Activated CD4-positive, alpha-beta T cell treated with anti-CD3 and anti-CD28 coated beads, Interleukin-2, amount 10 ng/mL, durations not matched to agents 24 days and 14 days (primary cell): ENCODE measurements at regions not wholly inside any gene's neighbourhood (a gene's known extent, or its start where the extent isn't known, plus 50 kb on each side); places are given as distances from the start of the nearest gene placed in this dataset.

Experiments used
- DNase-seq: peaks from one replicate; pipeline ENCODE4 v3.0.0; 2022
- H3K27ac Mint-ChIP-seq: one replicate; pipeline ENCODE4 v1.8.0; 2022; ENCODE audit warnings: mild to moderate bottlenecking, mixed read lengths
- H3K27me3 Mint-ChIP-seq: one replicate; pipeline ENCODE4 v1.8.0; 2022; ENCODE audit warnings: mixed read lengths
- H3K36me3 Mint-ChIP-seq: one replicate; pipeline ENCODE4 v1.8.0; 2022; ENCODE audit warnings: low read depth, mild to moderate bottlenecking, mixed read lengths
- H3K4me1 Mint-ChIP-seq: one replicate; pipeline ENCODE4 v1.8.0; 2021; ENCODE audit warnings: mixed read lengths
- H3K4me3 Mint-ChIP-seq: one replicate; pipeline ENCODE4 v1.8.0; 2022; ENCODE audit warnings: mild to moderate bottlenecking, moderate library complexity, mixed read lengths
- H3K9me3 Mint-ChIP-seq: one replicate; pipeline ENCODE4 v1.8.0; 2021; ENCODE audit warnings: mixed read lengths
- intact Hi-C: fragments of 100-400 bp; cut with micrococcal nuclease; formaldehyde crosslinking; loops from one replicate; pipeline ENCODE4 v1.15.1; 2023

DNA sequence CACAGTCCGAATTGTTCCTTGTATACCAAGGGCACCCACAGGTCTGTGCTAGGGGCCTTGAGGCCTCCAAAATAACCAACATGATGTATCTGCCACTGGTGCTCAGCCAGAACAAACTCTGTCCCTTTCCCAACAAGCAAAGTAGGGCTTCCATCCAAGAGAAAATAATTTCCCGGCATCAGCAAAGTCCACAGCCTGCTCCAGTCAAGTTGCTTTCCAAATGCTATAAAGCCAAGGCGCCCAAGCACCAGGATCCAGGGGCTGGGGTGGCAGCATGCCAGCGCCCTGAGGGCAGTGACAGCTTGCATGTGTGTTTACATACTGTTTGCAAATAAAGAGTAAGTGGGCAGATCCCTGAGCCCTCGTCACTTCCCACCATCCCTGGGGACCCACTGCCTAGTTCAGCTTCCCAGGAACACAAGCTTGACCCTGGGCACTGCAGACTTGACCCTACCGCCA, 155.9 kb downstream of the ERCC6L2 start:
- Mint-ChIP-seq H3K9me3 (peaks cover 10% of the 10 kb centered on the region), H3K4me3 (no peak overlapping the region), H3K36me3 (peaks cover 2% of the 10 kb centered on the region), H3K4me1 (peaks cover 16% of the 10 kb centered on the region), H3K27me3 (peaks cover 19% of the 10 kb centered on the region), H3K27ac (no peak overlapping the region)
- intact Hi-C loops, result no loop called here
- no peak for DNase-seq

DNA sequence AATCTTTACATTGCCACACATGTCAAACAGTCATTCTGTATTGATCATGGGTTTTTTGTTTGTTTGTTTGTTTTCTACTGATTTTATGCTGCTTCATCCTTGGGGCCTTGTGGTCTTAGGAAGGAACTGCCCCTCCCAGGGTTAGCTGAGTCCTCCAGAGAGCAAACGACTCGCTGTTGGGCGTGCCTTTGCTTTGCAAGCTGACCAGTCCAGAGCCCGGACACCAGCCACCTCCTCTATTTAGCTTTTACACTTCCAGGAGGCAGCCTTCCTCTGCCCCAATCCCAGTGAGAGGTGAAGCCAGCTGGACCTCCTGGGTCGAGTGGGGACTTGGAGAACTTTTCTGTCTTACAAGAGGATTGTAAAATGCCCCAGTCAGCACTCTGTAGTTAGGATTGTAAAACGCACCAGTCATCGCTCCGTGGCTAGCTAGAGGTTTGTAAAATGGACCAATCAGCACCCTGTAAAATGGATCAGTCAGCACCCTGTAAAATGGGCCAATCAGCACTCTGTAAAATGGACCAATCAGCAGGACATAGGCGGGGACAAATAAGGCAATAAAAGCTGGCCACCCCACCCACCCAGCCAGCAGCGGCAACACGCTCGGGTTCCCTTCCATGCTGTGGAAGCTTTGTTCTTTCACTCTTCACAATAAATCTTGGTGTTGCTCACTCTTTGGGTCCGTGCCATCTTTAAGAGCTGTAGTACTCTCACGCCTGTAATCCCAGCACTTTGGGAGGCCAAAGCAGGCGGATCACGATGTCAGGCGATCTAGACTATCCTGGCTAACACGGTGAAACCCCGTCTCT, 154.4 kb downstream of the ERCC6L2 start:
- H3K27me3 Mint-ChIP-seq, result peaks cover 19% of the 10 kb centered on the region
- intact Hi-C loops, result no loop called here

DNA sequence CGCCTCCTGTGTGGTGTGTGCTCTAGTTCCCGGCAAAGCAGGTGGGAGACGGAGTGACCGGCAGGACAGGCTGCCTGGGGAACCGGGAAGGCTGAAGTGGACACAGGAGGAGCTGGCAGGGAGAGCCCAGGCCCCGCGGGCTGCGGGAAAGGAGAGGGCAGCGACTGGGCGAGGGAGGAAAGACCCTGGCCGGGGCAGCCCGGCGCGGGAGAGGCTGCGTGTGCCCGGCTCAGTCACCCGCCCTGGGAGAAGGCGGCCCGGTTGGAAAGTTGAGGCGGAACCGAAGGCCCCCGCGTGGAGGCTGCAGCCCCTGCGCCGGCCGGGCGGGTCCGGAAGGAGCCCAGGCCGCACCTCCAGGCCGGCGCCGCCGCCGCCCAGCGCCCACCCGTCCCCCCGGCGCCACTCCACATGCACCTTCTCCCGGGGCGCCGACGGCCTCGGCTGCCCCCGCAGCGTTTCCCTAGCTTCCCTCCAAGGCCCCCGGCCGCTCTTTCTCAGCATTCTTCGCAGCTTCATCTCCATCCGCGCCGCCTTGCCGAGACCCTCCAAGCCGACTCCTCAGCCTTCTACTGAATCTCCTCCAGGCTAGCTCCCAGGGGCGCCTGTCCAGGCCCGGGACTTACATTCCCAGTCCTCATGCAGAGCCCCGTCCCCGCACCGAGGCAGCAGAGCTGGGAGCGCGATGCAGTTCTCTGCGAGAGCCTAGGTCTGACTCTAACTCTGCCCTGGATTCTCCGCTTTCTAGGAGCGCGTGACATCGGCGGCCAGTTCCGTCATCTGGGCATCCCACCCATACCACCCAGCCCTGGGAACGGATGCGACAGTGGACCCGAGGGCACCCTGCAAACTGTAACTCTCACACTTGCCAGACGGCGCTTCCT, 152.0 kb downstream of the ERCC6L2 start:
- Mint-ChIP-seq H3K9me3 (no peaks in the 10 kb centered on the region), H3K36me3 (peaks cover 2% of the 10 kb centered on the region), H3K27me3 (peaks cover 27% of the 10 kb centered on the region), H3K4me3 (peak overlapping the region; percentile 66), H3K4me1 (peaks cover 42% of the 10 kb centered on the region), H3K27ac (no peak overlapping the region)
- no peak for DNase-seq
- intact Hi-C loops, result no loop called here

More for the DNA sequence above, 154.4 kb downstream of the ERCC6L2 start:
- Mint-ChIP-seq H3K36me3 (peaks cover 2% of the 10 kb centered on the region), H3K4me3 (no peak overlapping the region), H3K4me1 (peaks cover 23% of the 10 kb centered on the region), H3K27ac (no peak overlapping the region), H3K9me3 (no peaks in the 10 kb centered on the region)
- DNase-seq, result no peak

DNA sequence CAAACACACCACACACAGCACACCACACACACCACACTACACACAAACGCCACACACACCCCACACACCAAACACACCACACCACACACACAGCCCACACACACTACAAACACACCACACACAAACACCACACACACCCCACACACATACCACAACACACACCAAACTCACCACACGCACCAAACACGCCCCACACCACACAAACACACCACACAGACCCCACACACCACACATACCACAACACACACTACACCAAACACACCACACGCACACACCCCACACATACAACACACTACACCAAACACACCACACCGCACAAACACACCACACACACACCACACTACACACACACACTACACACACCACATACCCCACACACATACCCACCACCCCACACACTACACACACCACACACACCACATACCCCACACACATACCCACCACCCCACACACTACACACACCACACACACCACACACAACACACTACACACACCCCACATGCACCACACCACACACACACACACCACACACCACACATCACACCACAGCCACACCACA, 151.2 kb downstream of the ERCC6L2 start:
- Mint-ChIP-seq H3K27me3 (peaks cover 31% of the 10 kb centered on the region), H3K36me3 (peaks cover 2% of the 10 kb centered on the region), H3K27ac (peak overlapping the region; percentile 1), H3K4me1 (peaks cover 45% of the 10 kb centered on the region), H3K9me3 (no peaks in the 10 kb centered on the region), H3K4me3 (peak overlapping the region; percentile 30)
- no peak for DNase-seq
- intact Hi-C loops, result no loop called here

DNA sequence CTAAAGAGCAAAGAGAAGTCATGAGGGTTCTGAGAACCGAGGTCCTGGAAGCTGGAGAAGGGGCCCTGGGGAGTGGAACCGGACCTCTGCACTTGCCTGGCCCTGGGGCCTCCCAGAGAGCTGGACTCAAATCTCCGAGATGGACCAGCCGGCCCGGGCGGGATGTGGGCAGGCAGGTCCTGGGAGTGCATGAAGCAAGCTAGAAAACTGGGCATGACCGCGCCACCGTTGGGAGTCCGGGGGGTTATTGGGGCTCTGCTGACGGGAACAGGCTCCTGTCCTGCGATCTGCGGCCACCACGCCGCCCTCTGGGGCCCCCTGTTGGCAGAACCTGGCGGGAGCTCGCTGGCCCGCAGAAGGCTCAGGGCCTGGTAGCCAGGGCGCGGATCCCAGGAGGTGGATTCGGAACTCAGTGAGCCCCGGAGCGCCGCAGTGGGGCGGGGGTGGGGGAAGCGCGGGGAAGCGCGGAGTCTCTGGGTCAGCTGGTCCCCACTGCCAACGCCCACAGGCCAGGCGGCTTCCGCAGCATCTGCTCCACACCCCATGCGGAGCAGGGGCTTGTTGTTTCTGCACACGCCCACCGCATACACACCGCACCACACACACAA, 150.6 kb downstream of the ERCC6L2 start:
- peaks cover 2% of the 10 kb centered on the region for H3K36me3 Mint-ChIP-seq
- H3K4me1 Mint-ChIP-seq, result peaks cover 46% of the 10 kb centered on the region
- peak; percentile 67 for DNase-seq
- H3K4me3 Mint-ChIP-seq, result no peak overlapping the region
- H3K27me3 Mint-ChIP-seq, result peaks cover 31% of the 10 kb centered on the region
- no peaks in the 10 kb centered on the region for H3K9me3 Mint-ChIP-seq
- no peak overlapping the region for H3K27ac Mint-ChIP-seq
- intact Hi-C loops, result no loop called here

DNA sequence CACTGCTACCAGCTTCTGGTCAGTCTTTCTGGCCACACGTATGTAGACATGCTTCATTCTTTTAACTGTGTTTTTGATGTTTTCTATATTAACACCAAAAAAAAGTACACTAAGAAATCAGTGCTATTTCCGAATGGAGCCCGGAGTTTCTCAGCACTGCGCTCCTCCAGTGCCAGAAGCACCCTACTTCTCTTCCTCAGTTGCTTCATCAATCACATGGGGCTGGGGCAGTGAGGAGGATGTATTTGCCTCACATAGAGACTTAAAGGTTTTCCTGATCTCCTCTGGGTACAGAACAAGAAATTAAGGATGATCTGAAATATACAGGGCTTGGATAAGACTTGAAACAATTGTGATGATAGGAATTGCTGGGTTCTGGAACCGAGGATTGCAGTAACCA, 148.0 kb downstream of the ERCC6L2 start:
- H3K9me3 Mint-ChIP-seq, result no peaks in the 10 kb centered on the region
- DNase-seq, result no peak
- peak overlapping the region; percentile 3 for H3K4me3 Mint-ChIP-seq
- H3K27me3 Mint-ChIP-seq, result peaks cover 24% of the 10 kb centered on the region
- H3K36me3 Mint-ChIP-seq, result peaks cover 5% of the 10 kb centered on the region
- H3K27ac Mint-ChIP-seq, result peak overlapping the region; percentile 15
- peaks cover 64% of the 10 kb centered on the region for H3K4me1 Mint-ChIP-seq
- intact Hi-C loops, result no loop called here

DNA sequence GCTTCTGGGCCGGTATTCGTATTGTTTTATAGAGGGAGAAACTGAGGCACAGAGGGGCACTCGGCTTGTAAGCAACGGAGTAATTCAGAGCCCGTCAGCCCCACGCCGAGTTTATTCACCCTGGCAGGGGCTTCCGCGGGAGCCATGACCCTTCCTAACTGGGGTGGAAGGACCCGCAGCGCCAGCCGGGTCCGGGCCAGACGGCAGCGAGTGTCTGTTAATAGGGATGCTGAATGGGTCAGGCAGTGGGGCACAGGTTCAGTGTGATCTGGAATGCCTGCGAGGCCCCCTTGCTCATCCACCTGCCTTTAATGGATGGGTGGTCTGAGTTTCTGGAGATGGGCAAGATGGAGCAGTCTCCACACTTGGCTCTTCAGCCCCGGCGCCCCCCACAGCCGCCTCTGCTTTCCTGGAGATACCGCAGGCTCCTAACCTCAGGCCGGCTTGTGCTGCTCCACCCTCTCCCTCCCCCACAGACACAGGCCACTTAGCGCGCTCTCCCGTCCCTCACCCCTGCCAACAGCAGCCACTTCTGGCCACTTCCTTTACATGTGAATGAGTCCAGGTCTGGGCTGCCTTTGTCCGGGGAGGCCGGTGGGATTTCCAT, 147.1 kb downstream of the ERCC6L2 start:
- H3K36me3 Mint-ChIP-seq, result peaks cover 6% of the 10 kb centered on the region
- DNase-seq, result peak; percentile 82
- peaks cover 4% of the 10 kb centered on the region for H3K9me3 Mint-ChIP-seq
- H3K4me1 Mint-ChIP-seq, result peaks cover 66% of the 10 kb centered on the region
- intact Hi-C loops, result no loop called here
- H3K27me3 Mint-ChIP-seq, result peaks cover 16% of the 10 kb centered on the region
- peak overlapping the region; percentile 91 for H3K27ac Mint-ChIP-seq
- H3K4me3 Mint-ChIP-seq, result peak overlapping the region; percentile 86

DNA sequence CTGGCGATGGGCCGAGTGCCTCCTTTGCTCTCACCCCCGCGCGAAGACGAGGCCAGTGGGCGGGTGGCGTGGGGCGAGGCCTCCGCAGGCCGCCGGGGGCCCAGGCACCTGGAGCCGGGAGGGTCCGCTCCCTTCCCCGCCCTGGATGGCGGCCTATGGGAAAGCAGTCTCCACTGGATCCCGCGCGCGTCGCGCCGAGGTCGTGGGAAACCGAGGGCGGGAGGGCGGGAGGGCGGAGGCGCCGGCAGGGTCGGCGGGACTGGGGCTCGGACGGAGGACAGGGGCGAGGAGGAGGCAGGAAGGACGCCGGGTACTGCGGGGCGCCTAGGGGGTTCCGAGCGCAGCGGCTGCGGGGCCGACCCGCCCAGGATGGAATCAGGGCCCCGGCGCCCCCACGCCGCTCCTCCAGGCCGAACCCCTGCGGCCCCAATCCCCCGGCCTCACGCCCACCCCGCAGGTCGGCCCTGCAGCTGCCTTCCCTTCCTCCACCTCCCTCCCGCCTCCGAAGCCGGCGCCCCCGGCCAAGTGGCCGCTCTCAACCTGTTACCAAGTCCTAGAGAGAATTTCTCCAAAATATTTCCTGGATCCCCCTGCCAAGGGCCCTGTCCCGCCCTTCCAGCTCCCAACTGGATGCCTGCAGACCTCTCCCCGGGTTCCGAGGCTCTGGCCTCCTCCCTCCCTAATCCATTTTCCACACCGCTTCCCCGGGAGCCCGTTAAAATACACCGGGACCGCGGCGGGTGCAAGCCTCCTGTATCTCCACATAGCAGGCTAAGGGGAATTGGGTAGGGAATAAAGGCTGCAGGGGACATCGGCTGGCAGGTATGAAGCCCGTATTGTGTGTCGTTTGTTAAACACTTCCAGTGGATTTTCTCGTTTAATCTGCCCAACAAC, 146.3 kb downstream of the ERCC6L2 start:
- DNase-seq, result no peak
- H3K9me3 Mint-ChIP-seq, result peaks cover 4% of the 10 kb centered on the region
- peak overlapping the region; percentile 86 for H3K4me3 Mint-ChIP-seq
- intact Hi-C loops, result loop anchor here (1.0 kb wide), 1 partner anchor 145 kb away; no protein-coding TSS in a partner anchor
- peak overlapping the region; percentile 96 for H3K27ac Mint-ChIP-seq
- H3K27me3 Mint-ChIP-seq, result peaks cover 15% of the 10 kb centered on the region
- peaks cover 68% of the 10 kb centered on the region for H3K4me1 Mint-ChIP-seq
- H3K36me3 Mint-ChIP-seq, result peaks cover 10% of the 10 kb centered on the region

DNA sequence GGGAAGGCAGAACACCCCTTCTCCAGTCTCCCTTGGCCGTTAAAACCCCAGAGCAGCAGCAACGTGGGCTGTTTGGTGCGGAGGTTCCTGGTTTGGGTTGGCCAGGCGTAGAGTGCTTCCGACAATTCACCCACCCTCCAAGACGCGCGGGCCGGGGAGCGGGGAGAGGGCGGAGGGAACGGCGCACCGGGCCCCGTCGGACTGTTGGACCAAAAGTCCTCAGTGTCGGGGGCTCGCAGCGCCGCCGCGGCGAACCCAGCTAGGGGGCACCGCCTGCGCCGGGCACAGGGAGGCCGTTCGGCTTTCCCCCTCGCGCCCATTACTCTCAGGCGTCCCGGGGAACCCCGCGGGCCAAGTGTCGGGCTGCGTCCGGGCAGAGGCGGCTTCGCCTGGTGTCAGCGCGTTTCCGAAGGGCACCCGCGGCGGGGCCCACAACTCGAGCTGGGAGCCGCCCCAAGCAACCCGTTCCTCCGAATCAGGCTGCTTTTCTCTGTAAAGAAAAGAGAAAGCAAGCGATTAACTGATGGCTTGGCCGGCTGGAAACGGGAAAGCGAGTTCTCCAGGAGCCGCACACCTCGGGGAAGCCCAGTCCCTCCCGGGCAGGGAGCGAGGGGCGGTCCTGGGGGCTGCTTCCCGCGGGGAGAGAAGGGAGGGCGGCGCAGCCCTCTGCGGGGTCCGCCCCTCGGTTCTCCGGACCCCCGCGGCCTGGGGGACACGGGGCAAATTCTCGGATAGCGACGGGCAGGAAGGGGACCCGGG, 145.5 kb downstream of the ERCC6L2 start:
- Mint-ChIP-seq H3K4me3 (peak overlapping the region; percentile 84), H3K27ac (peak overlapping the region; percentile 96), H3K36me3 (peaks cover 16% of the 10 kb centered on the region), H3K4me1 (peaks cover 72% of the 10 kb centered on the region), H3K27me3 (peaks cover 12% of the 10 kb centered on the region), H3K9me3 (peaks cover 4% of the 10 kb centered on the region)
- DNase-seq, result peak; percentile 91
- intact Hi-C loops, result loop anchor here (1.0 kb wide), 1 partner anchor 145 kb away; no protein-coding TSS in a partner anchor

DNA sequence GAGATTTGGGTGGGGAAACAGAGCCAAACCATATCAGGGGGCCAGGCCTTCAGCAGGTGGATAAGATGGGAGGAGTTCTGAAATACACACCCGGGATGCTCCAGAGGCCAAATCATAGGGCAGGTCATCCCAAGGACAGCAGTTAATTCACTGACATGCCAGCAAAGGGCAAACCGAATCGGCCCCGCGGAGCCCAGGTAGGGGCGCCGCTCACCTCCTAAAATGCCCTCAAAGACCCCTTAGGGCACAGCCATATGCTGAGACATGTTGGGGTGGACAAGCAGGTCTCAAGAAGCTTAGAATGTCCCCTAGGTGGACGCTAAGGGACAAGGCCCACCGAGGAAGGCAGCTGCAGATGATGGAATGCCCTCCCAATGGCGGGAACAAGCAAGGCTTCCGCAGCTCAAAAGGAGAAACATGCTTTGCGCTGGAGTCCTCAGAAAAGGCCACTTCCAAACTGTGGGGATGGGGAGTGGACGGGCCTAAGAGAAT, 144.9 kb downstream of the ERCC6L2 start:
- Mint-ChIP-seq H3K4me1 (peaks cover 71% of the 10 kb centered on the region), H3K9me3 (peaks cover 4% of the 10 kb centered on the region), H3K27ac (peak overlapping the region; percentile 96), H3K27me3 (peaks cover 12% of the 10 kb centered on the region), H3K4me3 (peak overlapping the region; percentile 84), H3K36me3 (peaks cover 16% of the 10 kb centered on the region)
- intact Hi-C loops, result no loop called here
- DNase-seq, result no peak
